ENCODE measurements at regions not wholly inside any gene's neighbourhood (a gene's known extent, or its start where the extent isn't known, plus 50 kb on each side); places are given as distances from the start of the nearest gene placed in this dataset.

GRCh38 chr15:25060472-25060803, 105.7 kb downstream of the SNRPN start (continued):
- TF ChIP-seq CTCF (IDR thresholded peaks at IDR 0.05) (no peak), IRF3 (IDR thresholded peaks at IDR 0.05; ENCODE audit: low read depth, low read length) (no peak), RCOR1 (IDR thresholded peaks at IDR 0.05; ENCODE audit: low read length) (no peak), TEAD4 (IDR thresholded peaks at IDR 0.05; ENCODE audit: borderline replicate concordance, insufficient read depth) (no peak), MAX (IDR thresholded peaks at IDR 0.05; ENCODE audit: low read depth) (no peak), ELF1 (IDR thresholded peaks at IDR 0.05) (no peak), MXI1 (IDR thresholded peaks at IDR 0.05; ENCODE audit: low read depth, low read length) (no peak), SMC3 (IDR thresholded peaks at IDR 0.05; ENCODE audit: low read depth, low read length) (no peak), CHD2 (IDR thresholded peaks at IDR 0.05; ENCODE audit: low read length, partially characterized antibody) (no peak), NRF1 (IDR thresholded peaks at IDR 0.05; ENCODE audit: low read depth, low read length) (no peak), ZBTB33 (IDR thresholded peaks at IDR 0.05; ENCODE audit: borderline replicate concordance, low read depth) (no peak)

- CTCF ChIA-PET, result no interaction called here
- H3K4me2 ChIP-seq, result no peak overlapping the region
- H3K36me3 ChIP-seq (replicated peaks in 1 of 2; ENCODE audit: control insufficient read depth in 1 of 2, insufficient read depth in 2 of 2, low read length in 1 of 2), result peaks cover 52 to 55% of the 10 kb centered on the region in 2 experiments
- H4K20me1 ChIP-seq (ENCODE audit: insufficient read depth), result no peaks in the 10 kb centered on the region
- peak overlapping the region in 1 of 2 experiments; percentile 10; a peak in 1 of 4 replicates for H3K4me3 ChIP-seq (ENCODE audit: low read depth in 2 of 2, low read length in 1 of 2)
- no peaks in the 10 kb centered on the region for H3K79me2 ChIP-seq (ENCODE audit: insufficient read depth)
- H3K9me2 ChIP-seq, result no peaks in the 10 kb centered on the region
- DNase-seq, result no peak
- no peak overlapping the region for H3K27ac ChIP-seq (ENCODE audit: low read depth in 2 of 2, low read length in 1 of 2)
- H3K4me1 ChIP-seq (ENCODE audit: control insufficient read depth in 1 of 2, insufficient read depth in 2 of 2, low read depth in 1 of 2, low read length in 1 of 2), result no peaks in the 10 kb centered on the region
- no peak overlapping the region for H2AFZ ChIP-seq (ENCODE audit: low read depth)
- POLR2A ChIA-PET, result no interaction called here
- H3K27me3 ChIP-seq (ENCODE audit: insufficient read depth), result no peaks in the 10 kb centered on the region
- WGBS (ENCODE audit: low lambda C conversion rate), result 50% methylated on average over 6 of the region's 10 CpGs
- H3F3A ChIP-seq (replicated peaks; ENCODE audit: insufficient read depth), result no peaks in the 10 kb centered on the region
- H3K9ac ChIP-seq, result no peak overlapping the region
- H3K9me3 ChIP-seq, result no peaks in the 10 kb centered on the region
- TF ChIP-seq PBX3 (IDR thresholded peaks at IDR 0.05), result no peak
- no peak for TF ChIP-seq REST (IDR thresholded peaks at IDR 0.05; ENCODE audit: low read depth, low read length)
- no peak for TF ChIP-seq FOSL2 (IDR thresholded peaks at IDR 0.05; ENCODE audit: borderline replicate concordance, low read depth)
- no peak for TF ChIP-seq YY1 (IDR thresholded peaks at IDR 0.05; ENCODE audit: low read depth)
- TF ChIP-seq MEF2A (IDR thresholded peaks at IDR 0.05; ENCODE audit: borderline replicate concordance, low read depth), result no peak
- no peak for TF ChIP-seq CTCF (IDR thresholded peaks at IDR 0.05)
- no peak for TF ChIP-seq JUND (IDR thresholded peaks at IDR 0.05)
- TF ChIP-seq EP300 (IDR thresholded peaks at IDR 0.05; ENCODE audit: borderline replicate concordance in 1 of 2, low read depth in 1 of 2, low read length in 1 of 2), result no peak
- TF ChIP-seq FOXJ3 (CRISPR knock-in tag; IDR thresholded peaks at IDR 0.05), result no peak
Observed at GRCh38 chr15:25060996-25061620, 106.3 kb downstream of the SNRPN start.
